Left cardiac atrium (tissue), 4 donors: ENCODE measurements at regions not wholly inside any gene's neighbourhood (a gene's known extent, or its start where the extent isn't known, plus 50 kb on each side); places are given as distances from the start of the nearest gene placed in this dataset.

Experiments used
- ATAC-seq, 2 donors: fragments of 200-7000 bp; cut with Tn5 transposase; one replicate each; pipeline ENCODE4 v1.9.1; 2020; ENCODE audit warnings: mild to moderate bottlenecking in 2 of 2, moderate library complexity in 2 of 2
- DNase-seq: peaks from one replicate; pipeline ENCODE4 v3.0.0-alpha.2; 2020
- intact Hi-C, 2 donors: fragments of 100-400 bp; cut with DNase I; formaldehyde crosslinking; loops; one replicate each; pipeline versions ENCODE4 v1.14.1 to v1.15.1; 2022 to 2023
- donor health status: DM: no; HTN: yes; CAD: no.
- donor health status: DM: no; HTN: yes; CAD: no; lungs with severe emphysema.
- donor health status: DM: yes; HTN: yes; CAD: no.
- donor health status: Dilated cardiomyopathy.

DNA sequence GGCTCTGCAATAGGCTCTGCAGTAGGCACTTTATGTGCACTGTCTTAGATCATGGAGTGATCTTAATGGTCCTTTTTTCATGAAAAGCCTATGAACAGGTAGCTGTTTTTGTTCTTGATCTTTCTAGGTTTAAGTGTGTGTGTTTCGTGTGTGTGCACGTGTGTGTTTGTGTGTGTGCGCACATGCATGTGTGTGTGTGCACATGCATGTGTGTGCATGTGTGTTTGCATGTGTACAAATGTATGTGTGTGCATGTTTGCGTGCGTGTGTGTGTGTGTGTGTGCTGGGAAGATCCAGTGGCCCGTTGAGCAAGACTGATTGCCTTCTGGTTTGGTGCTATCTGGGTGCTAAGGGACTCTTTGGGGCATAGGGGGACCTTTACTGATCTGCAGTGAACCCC lies 334.8 kb downstream of the GLRX3 start:
- ATAC-seq (no peak), DNase-seq (no peak)
- intact Hi-C loops, result no loop called here

DNA sequence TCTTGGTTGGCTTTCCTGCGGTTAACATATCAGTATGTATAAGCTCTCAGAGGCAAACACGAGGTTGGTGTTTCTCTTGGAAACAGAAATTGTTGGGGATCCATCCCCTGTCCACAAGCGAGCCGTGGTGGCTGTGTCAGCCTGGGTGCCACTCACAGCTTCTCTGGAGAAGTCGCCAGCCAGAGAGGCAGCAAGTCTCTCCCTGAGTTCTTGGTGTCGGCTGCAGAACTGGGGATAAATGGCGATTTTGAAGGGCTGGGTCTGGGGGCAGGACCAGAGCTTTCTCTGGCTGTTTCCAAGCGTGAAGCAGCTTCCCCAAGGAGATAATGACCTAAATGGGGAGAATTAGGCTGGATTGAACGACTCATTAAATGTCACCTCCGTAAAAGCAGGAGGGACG lies 335.3 kb downstream of the GLRX3 start:
- intact Hi-C loops, result no loop called here
- DNase-seq, result no peak
- no peak for ATAC-seq

DNA sequence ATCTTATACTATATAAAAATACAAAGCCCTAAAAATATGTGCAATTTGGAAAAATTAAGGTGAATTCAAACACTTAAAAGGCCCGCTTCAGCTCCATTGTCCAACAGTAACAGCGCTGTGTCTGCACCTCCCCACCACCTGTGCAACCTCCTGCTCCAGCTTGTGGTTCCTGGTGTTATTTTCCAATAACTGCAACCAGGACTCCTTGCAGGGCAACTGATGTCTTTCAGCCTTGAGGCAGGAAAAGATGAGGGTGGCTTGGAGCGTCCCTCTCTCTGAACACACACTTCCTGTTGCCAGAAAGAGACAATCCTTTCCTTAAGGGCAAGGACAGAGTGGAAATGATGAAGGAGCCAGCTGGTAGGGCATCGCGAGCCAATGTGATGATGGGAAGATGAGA lies 336.0 kb downstream of the GLRX3 start:
- ATAC-seq, result no peak
- intact Hi-C loops, result no loop called here
- no peak for DNase-seq

DNA sequence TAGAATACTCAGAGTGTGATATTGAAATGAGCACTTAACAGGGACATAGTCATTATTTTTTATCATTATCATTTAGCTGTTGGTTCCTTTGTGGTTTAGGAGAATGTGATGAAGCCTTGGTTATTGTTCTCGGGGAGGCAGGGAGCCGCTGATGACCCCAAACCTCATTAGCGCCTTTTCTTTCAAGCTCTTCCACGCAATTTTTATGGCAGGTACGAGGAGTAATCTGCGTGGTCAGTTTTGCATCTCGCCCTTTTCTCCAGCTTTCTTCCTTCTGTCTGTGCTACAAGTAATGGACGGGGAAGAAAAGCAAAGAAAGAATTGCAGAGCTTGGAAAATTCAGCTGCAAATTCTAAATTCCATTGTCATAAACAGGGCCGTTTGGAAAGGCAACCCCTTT lies 338.4 kb downstream of the GLRX3 start:
- intact Hi-C loops, result no loop called here
- DNase-seq, result no peak
- ATAC-seq, result no peak

DNA sequence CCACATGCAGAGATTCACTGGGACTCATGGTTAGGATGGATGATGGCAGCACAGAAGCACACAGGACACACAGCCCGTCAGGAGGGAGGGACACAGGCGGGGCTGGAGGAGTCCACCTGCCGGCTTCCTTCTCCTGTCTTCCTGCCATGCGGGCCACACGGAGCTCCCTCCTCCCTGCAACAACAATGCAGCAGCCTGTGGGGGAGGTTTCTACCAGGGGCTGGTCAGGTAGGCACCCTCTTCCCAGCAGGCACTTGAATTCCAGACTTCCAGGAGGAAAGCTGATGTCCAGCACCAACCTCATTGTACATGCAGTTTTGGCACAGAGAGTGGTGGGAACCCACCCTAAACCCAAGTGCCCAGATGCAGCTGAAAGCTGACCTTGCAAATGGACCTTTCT lies 341.2 kb downstream of the GLRX3 start:
- ATAC-seq (no peak), DNase-seq (no peak)
- intact Hi-C loops, result no loop called here

DNA sequence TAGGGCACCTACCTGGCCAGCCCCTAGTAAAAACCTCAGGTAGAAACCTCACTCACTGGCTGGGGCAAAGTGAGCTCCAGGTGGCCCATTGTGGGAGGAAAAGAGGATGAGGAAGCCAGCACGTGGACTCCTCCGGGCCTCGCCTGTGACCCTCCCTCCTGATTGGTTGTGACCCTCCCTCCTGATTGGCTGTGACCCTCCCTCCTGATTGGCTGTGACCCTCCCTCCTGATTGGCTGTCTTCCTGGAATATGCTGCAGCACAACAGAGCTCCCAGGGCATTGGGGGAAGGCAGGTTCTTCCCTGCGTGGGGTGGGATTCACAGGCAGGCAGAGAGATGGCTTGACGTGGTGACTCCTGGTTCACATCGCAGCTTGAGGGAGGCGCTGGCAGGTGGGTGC lies 343.0 kb downstream of the GLRX3 start:
- intact Hi-C loops, result no loop called here
- no peak for DNase-seq
- ATAC-seq, result no peak

DNA sequence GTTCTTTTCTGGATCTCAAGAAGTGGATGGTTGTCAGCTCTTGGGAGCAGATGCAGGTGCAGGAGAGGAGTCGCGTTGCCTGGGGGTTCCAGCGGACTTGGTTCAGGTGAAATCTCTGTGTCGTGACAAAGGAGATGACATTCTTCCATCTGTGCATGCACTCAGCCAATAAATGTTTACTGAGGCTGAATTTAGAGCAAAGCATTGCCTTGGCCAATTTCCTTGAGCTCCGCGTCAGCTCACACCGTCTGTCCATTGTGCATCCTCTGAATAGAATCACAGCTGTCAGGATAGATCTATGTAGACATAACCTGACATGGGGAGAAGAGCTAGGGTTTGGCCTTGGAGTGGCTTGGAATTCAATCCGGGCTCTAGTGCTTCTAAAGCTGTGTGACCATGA lies 343.7 kb downstream of the GLRX3 start:
- intact Hi-C loops, result no loop called here
- no peak for ATAC-seq
- DNase-seq, result no peak

DNA sequence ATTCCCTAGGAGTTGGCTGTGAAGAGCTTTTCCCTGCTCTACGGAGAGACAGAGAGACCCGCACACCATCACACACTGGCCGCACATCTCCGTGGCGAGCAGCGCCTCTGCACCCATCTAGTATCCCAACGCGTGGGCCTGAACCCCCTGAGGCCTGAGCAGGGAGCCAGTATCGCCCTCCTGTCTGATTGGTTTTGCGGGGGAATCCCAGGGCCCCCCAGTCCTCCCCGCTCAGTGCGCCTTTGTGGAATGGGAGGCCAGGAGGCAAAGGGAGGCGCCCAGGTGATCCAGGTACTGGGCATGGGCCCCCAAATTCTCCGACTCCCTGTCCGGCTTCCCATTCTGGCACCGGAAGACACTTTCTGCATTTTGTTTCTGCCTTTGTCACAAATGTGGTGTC lies 344.3 kb downstream of the GLRX3 start:
- DNase-seq (no peak), ATAC-seq (no peak)
- intact Hi-C loops, result no loop called here

DNA sequence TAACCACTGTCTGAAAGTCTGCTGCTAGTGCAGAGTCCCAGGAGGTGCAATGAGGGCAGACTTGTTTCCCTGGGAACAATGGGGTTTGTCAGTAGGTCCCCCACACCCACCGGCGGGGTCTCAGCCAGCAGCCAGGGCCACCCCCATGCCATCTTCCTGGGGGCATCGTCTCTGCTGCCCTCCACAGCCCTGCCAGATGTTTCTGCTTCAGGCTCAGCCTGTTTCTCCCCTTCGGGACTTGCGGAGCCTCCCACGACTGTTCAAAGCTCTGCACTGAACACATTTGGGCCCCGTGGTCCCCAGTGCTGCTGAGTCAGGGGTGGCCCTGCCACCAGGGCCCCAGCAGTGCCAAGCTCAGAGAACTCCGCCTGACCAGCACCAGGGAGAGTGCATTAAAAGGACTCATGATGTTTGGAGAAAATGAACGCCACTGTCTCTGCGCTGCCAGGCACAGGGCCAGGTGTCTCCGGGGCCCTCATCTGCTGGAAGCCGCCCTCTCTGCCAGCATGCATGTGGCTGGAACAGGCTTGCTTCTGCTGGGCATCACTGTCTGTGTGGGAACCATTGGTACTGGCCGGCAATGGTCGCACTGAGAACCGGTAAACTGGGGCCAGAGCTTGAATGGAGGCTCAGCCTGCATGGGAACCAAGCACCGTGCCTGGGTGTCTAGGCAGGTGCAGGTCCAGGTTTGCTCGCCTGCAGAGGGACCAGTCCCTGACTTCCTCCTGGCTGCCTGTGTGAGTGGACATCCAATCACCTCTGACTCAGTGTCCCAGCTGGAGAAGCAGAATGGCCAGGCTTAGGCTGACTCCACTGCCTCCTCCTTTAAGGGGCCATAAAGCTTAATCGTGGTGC lies 345.1 kb downstream of the GLRX3 start:
- DNase-seq (no peak), ATAC-seq (no peak)
- intact Hi-C loops, result no loop called here

DNA sequence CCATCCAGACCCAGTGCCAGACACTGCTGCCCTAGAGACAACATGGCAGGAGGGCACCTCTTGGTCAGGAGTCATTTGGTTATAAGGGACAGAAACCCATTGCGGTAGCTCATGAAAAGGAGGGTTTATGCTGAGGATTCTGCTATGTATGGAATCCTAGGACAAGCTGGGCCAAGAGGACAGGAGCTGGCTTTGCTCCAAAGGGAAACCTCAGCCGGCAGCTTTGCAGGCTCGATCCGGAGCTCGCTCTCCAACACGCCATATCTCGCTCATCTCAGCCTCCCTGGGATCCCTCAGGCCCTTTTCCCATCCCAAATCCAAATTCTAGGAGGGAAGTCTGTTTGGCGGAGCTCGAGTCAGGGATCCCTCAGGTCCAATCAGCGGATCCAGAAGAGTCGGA lies 345.7 kb downstream of the GLRX3 start:
- intact Hi-C loops, result no loop called here
- DNase-seq (no peak), ATAC-seq (no peak)

DNA sequence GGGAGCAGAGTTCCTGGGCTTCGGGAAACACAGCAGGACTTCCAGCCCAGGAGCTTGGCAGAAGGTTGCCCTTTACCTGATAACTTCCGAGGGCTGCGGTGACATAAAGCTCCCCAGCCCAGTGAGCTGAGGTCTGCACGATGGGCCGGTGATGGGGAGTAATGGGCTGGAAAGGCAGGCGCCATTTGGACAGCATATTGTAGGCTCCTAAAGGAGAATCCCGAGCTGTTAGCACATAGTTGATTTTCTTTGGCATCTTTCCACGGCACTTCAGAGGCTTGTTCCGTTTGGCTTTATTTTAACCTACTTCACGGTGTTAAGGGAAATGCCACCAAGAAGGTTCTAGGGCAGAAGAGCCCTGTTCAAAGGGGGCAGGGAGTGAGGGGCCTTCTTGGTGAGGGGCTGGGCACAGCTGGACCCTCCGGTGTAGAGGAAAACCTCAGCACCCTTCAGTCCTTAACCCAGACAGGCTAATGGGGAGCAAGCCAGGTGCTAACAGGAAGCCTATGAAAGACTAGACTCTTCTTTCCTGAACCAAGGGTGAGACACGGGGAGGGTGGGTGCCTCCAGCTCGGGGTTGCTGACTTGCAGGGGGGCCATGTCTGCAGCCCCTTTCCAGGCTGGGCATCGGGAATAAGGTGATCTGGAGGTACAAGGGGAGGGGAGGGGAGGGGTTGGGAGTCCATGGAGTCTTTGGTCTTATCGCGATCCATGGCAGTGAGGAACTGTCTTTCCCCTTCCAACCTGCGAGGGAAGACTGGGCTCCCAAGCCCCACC lies 347.7 kb downstream of the GLRX3 start:
- DNase-seq (no peak), ATAC-seq (no peak)
- intact Hi-C loops, result no loop called here

DNA sequence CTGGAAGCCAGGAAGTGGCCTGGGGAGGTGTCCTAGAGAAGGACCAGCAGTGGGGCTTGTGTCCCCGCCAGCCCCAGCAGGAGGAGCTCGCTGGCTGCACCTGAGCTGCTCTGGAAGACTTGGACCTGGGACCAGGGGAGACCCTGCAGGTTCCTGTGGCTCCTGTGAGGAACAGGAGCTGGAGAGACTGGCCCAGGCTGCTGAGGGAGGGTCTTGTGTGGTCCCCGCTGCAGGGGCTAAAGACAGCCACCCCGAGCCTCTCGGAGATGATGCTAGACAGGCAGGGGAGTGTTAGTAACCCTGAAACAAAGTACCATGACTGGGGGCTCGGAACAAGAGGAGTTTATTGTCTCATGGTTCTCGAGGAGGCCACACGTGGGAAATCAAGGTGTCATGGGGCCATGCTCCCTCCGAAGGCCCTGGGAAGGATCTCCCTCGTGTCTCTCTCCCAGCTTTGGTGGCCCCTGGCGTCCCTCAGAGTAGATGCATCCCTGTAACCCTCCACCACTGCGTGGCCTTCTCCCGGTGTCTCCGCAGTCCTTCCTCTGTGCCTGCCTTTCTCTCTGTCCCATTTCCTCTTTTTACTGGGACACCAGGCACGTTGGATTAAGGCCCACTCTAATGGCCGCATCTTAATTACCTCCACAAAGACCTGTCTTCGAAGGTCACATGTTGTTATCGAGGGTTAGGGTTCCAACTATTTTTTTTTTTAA lies 348.4 kb downstream of the GLRX3 start:
- DNase-seq, result no peak
- no peak for ATAC-seq
- intact Hi-C loops, result no loop called here

DNA sequence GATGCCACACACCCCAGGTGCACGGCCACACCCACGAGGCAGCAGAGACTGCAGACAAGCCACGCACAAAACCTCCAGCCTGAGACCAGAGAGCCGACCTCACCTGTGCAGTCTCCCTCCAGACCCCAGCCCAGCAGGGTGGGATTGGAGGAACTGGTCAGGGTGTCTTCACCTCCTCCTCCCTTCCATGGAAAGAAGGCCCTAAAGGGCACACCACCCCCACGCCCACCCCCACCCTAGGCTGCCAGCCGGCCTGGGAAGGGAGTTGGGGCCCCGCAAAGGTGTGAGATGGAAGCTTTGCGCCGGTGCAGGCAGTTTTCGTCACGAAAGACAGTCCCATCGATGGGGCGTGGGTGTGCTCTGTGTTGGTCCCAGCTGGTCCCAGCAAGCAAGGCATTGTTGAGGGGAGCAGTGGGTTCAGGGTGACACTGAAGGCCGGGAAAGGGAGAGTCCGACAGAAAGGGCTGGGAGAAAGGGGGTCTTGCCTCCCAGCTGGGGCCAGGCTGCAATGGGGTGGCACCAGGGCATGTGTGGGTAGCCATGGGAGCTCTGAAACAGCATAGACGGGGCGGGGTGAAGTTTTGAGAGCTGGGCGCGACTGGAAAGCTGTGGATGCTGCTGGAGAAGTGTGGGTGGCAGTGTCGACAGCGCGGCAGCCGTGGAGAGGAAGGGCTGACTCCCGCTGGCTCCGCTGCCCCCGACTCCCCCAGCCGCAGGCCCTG lies 349.2 kb downstream of the GLRX3 start:
- ATAC-seq (no peak), DNase-seq (no peak)
- intact Hi-C loops, result no loop called here

DNA sequence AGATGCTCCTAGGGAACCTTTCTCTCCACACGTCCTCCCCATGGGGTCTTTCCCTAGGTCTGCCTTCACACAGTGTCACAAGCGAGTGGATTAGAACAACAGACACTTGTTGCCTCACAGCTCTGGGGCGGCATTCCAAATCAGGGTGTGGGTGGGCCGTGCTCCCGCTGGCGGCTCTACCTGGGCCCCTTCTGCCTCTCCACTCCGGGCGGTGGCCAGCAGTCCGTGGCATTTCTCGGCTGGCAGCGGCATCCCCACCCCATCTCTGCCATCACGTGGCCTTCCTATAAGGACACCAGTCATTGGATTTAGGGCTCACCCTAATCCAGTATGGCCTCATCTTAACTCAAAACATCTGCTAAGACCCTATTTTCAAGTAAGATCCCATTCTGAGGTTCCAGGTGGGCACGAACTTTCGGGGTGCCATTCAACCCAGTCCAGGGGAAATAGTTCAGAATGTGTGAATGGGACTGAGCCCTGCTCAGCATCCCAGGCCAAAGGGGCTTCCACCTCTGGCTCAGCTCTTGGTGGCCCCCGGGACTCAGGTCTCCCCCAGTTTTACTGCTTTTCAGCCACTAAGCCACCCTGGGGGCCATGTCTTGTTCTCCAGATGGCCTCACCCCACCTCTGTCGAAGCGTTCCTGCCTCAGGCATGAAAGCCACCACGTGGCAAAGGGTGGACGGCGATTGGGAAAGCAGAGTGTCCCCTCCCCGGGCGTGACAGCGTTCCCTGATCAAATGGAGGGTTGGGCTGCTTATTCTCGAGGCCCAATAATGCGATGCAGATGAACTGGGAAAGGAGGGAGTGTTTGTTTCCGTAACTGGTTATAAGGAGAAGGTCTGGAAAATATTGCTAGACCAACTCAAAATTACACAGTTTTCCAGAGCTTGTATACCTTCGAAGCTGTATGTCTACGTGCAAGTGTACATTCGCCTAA lies 350.0 kb downstream of the GLRX3 start:
- ATAC-seq (no peak), DNase-seq (no peak)
- intact Hi-C loops, result no loop called here

DNA sequence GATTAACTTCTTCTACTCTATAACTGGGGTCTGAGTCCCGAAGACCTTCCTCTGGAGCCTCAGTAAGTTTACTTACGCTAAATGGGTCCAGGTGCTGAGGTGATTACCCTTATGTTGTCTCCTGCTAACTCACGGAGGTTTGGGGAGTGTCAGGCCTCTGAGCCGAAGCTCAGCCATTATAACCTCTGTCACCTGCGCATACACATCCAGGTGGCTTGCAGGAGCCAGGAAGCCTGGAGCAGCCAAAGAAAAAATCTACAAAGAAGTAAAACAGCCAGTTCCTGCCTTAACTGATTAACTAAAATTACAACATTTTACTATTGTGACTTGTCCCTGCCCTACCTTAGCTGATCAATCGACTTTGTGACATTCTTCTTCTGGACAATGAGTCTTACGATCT lies 350.7 kb downstream of the GLRX3 start:
- no peak for ATAC-seq
- intact Hi-C loops, result no loop called here
- no peak for DNase-seq

DNA sequence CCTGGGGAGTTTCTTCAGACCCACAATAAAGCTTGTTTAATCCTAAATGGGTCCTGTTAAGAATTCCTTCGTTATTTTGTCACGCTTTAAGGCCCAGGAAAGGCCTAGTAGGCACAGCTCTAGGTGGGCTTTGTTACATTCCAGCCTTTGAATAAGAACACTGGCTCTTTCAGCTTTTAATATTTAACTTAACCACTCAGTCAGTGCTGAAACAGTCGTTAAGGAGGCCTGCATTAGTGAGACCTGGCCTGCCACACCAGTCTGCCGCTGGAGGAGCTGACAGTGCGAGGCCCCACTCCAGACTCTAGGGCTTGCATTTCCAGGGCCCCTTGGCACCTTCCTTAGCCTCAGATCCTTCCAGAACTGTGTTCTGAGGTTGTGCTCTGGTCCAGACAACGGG lies 351.4 kb downstream of the GLRX3 start:
- ATAC-seq, result no peak
- no peak for DNase-seq
- intact Hi-C loops, result no loop called here

DNA sequence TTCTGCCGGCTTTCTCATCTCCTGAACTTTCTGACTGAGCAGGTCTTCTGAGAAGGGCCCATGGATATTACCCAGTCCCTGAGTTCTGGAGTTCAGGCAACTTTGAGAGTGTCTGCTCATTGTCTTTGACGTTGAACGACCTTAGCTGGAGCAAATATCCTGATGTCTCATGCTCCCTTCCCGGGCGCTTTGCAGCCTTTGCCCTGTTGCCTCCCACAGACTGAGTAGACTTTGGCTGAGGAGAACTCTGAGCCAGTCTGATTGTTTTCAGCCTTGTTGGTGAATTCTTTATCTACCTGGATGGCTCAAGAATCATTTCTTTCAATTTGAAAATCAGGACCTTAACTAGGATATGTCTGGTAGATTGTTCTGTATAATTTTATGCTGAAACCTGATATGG lies 353.7 kb downstream of the GLRX3 start:
- intact Hi-C loops, result no loop called here
- no peak for DNase-seq
- no peak for ATAC-seq

DNA sequence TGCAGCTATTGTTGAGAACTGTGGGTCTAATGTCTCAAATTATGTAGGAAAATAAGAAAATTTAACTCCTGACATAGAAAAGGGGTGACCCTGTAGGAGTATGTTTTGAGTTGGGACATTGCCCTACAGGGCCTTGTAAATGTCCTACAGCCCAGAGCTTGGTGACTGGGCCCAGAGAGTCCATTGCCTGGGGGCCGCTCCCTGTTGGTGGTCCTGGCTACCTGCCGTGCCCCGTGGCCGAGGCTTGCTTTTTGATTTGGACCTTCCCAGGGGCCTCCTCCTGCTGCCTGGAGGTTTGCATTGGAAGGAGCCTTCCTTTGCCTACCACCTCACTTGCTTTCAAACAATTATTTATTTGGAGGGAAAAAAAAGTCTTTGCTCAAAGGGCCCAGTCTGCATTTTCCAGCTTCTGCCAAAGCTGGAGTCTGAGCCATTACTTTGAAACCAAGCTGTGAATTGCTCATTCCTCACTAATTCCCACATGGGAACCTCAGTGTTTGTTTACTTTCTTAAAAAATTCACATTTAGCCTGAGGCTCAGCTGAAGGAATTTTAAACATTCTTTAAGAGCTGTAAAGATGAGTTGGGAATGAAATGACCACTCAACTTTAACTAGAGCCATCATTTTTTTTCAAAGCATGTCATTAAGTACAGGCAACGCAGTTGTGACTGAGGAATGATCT lies 355.0 kb downstream of the GLRX3 start:
- intact Hi-C loops, result no loop called here
- ATAC-seq, result no peak
- no peak for DNase-seq
